ENCODE measurements at regions not wholly inside any gene's neighbourhood (a gene's known extent, or its start where the extent isn't known, plus 50 kb on each side); places are given as distances from the start of the nearest gene placed in this dataset.

DNA sequence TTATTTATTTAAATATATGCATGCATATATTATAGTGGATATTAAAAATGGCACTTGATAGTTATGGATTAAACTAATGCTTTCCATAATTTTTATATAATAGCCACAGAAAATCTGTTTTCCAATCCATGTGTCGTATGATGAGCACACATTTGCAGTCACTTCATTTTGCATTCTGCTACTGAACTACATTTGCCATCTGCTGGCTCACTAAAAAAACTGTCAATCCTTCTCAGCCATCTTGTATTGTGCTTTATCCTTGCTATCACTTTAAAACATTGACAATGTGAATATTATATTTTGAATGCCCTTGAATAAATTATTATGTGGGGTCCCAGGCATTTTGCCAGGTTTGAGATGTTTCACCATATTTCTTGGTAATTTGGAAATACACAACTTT is 586.6 kb downstream of the DNAH5 start:
- no peak for TF ChIP-seq TCF7L2 (IDR thresholded peaks at IDR 0.05; ENCODE audit: borderline replicate concordance, extremely low read depth, insufficient read depth, insufficient read length)
- TF ChIP-seq POLR2A (IDR thresholded peaks at IDR 0.05; ENCODE audit: borderline replicate concordance, extremely low read depth, insufficient read depth, insufficient read length): no peak
- TF ChIP-seq EZH2 (IDR thresholded peaks at IDR 0.05): no peak
- TF ChIP-seq, protein P1, sequence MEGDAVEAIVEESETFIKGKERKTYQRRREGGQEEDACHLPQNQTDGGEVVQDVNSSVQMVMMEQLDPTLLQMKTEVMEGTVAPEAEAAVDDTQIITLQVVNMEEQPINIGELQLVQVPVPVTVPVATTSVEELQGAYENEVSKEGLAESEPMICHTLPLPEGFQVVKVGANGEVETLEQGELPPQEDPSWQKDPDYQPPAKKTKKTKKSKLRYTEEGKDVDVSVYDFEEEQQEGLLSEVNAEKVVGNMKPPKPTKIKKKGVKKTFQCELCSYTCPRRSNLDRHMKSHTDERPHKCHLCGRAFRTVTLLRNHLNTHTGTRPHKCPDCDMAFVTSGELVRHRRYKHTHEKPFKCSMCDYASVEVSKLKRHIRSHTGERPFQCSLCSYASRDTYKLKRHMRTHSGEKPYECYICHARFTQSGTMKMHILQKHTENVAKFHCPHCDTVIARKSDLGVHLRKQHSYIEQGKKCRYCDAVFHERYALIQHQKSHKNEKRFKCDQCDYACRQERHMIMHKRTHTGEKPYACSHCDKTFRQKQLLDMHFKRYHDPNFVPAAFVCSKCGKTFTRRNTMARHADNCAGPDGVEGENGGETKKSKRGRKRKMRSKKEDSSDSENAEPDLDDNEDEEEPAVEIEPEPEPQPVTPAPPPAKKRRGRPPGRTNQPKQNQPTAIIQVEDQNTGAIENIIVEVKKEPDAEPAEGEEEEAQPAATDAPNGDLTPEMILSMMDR (IDR thresholded peaks at IDR 0.05 in 2 of 3, conservative IDR thresholded peaks at IDR 0.05 in 1 of 3; ENCODE audit: borderline replicate concordance in 1 of 3, insufficient read depth in 1 of 3, low read depth in 2 of 3, low read length in 2 of 3): no peak
- no peak for TF ChIP-seq RAD21 (IDR thresholded peaks at IDR 0.05; ENCODE audit: low read depth)
- TF ChIP-seq EGR1 (IDR thresholded peaks at IDR 0.05; ENCODE audit: low read depth): no peak
- TF ChIP-seq EZH2phosphoT487 (IDR thresholded peaks at IDR 0.05; ENCODE audit: borderline replicate concordance): no peak
- no peak for TF ChIP-seq SIN3A (IDR thresholded peaks at IDR 0.05; ENCODE audit: low read depth)

Measured in HCT116 (cell line).